Panc1 (cell line): ENCODE measurements at regions not wholly inside any gene's neighbourhood (a gene's known extent, or its start where the extent isn't known, plus 50 kb on each side); places are given as distances from the start of the nearest gene placed in this dataset.

Experiments
- ATAC-seq: fragments of 200-7000 bp; cut with Tn5 transposase; 2 replicates; pipeline ENCODE4 v1.9.1; 2020; ENCODE audit warnings: mild to moderate bottlenecking, moderate library complexity
- BruUV-seq: library from RNA; stranded (reverse); fragments of 400-500 nt; replicated peaks from 2 replicates; lab custom pipeline; 2021; lab: Mats Ljungman, UMichigan
- CTCF ChIA-PET: fragments of 300-600 bp; sonication (Branson Sonifier 250); formaldehyde crosslinking; loops from one replicate; lab custom pipeline; 2022; ENCODE audit warnings: antibody characterized with exemption; lab: Charles Lee
- POLR2A ChIA-PET: fragments of 300-600 bp; sonication (Branson Sonifier 250); formaldehyde crosslinking; loops from one replicate; lab custom pipeline; 2022; ENCODE audit warnings: antibody characterized with exemption; lab: Charles Lee
- DNase-seq: peaks from one replicate; pipeline ENCODE4 v3.0.0-alpha.2; 2010; ENCODE audit warnings: low read depth, low spot score
- H3K27ac ChIP-seq: 2 replicates; pipeline ENCODE4 v1.5.1; 2011; ENCODE audit warnings: mild to moderate bottlenecking, low read length, inconsistent platforms
- H3K27me3 ChIP-seq: fragments of 200-500 bp; sonication (Bioruptor generic); 2 replicates; pipeline ENCODE4 v1.6.0; 2014; ENCODE audit warnings: low read length, inconsistent platforms; ENCODE audit not compliant: control insufficient read depth, insufficient read depth
- H3K36me3 ChIP-seq: fragments of 200-500 bp; sonication (Bioruptor generic); 2 replicates; pipeline ENCODE4 v1.5.1; 2014; ENCODE audit warnings: inconsistent platforms, mild to moderate bottlenecking, low read length, moderate library complexity; ENCODE audit not compliant: control insufficient read depth, insufficient read depth
- H3K4me1 ChIP-seq: 2 replicates; pipeline ENCODE4 v1.5.1; 2011; ENCODE audit warnings: inconsistent platforms, mild to moderate bottlenecking, low read length, moderate library complexity; ENCODE audit not compliant: control insufficient read depth, insufficient read depth
- H3K4me3 ChIP-seq, 2 experiments: 2 replicates each; pipeline ENCODE4 v1.5.1; 2011 to 2012; ENCODE audit warnings: low read depth in 2 of 2, low read length in 2 of 2, mild to moderate bottlenecking in 2 of 2, inconsistent platforms in 1 of 2, moderate library complexity in 1 of 2
- H3K9me3 ChIP-seq: fragments of 200-500 bp; sonication (Bioruptor generic); 2 replicates; pipeline ENCODE4 v1.5.1; 2014; ENCODE audit warnings: low read depth, mild to moderate bottlenecking, inconsistent platforms, low read length, moderate library complexity; ENCODE audit not compliant: control insufficient read depth, insufficient read depth
- CTCF ChIP-seq: fragments of 450-650 bp; IDR thresholded peaks from 2 replicates; pipeline ENCODE4 v1.5.1; 2017; ENCODE audit warnings: mild to moderate bottlenecking
- POLR2AphosphoS5 ChIP-seq: IDR thresholded peaks from 2 replicates; pipeline ENCODE4 v1.6.1; 2012; ENCODE audit warnings: mild to moderate bottlenecking, low read depth, low read length, moderate library complexity
- REST ChIP-seq, 2 experiments: IDR thresholded peaks; 2 replicates each; pipeline ENCODE4 v1.6.1; 2011 to 2012; ENCODE audit warnings: low read depth in 2 of 2, control low read depth in 1 of 2, low read length in 1 of 2, mild to moderate bottlenecking in 1 of 2, moderate library complexity in 1 of 2; ENCODE audit not compliant: insufficient read depth in 1 of 2
- SIN3A ChIP-seq: IDR thresholded peaks from 2 replicates; pipeline ENCODE4 v1.6.1; 2012; ENCODE audit warnings: low read depth, mild to moderate bottlenecking, low read length, moderate library complexity, borderline replicate concordance; ENCODE audit not compliant: insufficient read depth
- TCF7L2 ChIP-seq: IDR thresholded peaks from 2 replicates; pipeline ENCODE4 v1.6.1; 2011; ENCODE audit warnings: mild to moderate bottlenecking, low read depth, low read length, inconsistent platforms
- in situ Hi-C: cut with HindIII; loops from 2 replicates; pipeline ENCODE4 v1.10.0; 2016; ENCODE audit warnings: low sequenced_read_pairs, low pct_unique_long_range_greater_than_20kb
- intact Hi-C: fragments of 100-400 bp; cut with micrococcal nuclease; formaldehyde crosslinking; loops from one replicate; pipeline ENCODE4 v1.10.0; 2022; ENCODE audit not compliant: unreplicated experiment

- Histone ChIP-seq H3K9me3 (no peaks in the 10 kb centered on the region), H3K4me1 (no peaks in the 10 kb centered on the region), H3K4me3 (no peak overlapping the region), H3K27me3 (no peaks in the 10 kb centered on the region), H3K27ac (no peak overlapping the region), H3K36me3 (no peaks in the 10 kb centered on the region)
- CTCF ChIA-PET = no interaction called here
- POLR2A ChIA-PET = no interaction called here
- intact Hi-C loops (no loop called here), in situ Hi-C loops (no loop called here)
- no peak for ATAC-seq
- no TSS peak for BruUV-seq
- no peak for DNase-seq
- TF ChIP-seq CTCF (no peak), TCF7L2 (no peak), SIN3A (no peak), REST (IDR thresholded peaks at IDR 0.05; ENCODE audit: insufficient read depth in 1 of 2, low read depth in 2 of 2, low read length in 1 of 2) (no peak), POLR2AphosphoS5 (no peak)
These were observed 161.3 kb upstream of the BMP4 start for GRCh38 chr14:54117924-54118323.

GRCh38 chr14:54120260-54120659, 163.6 kb upstream of the BMP4 start:
- Histone ChIP-seq H3K36me3 (no peaks in the 10 kb centered on the region), H3K27me3 (no peaks in the 10 kb centered on the region), H3K4me1 (no peaks in the 10 kb centered on the region), H3K9me3 (no peaks in the 10 kb centered on the region), H3K27ac (no peak overlapping the region), H3K4me3 (no peak overlapping the region)
- ATAC-seq = no peak
- TF ChIP-seq SIN3A (no peak), CTCF (no peak), REST (IDR thresholded peaks at IDR 0.05; ENCODE audit: insufficient read depth in 1 of 2, low read depth in 2 of 2, low read length in 1 of 2) (no peak), TCF7L2 (no peak), POLR2AphosphoS5 (no peak)
- no TSS peak for BruUV-seq
- intact Hi-C loops = no loop called here
- no peak for DNase-seq
- in situ Hi-C loops = no loop called here
- ChIA-PET CTCF (no interaction called here), POLR2A (no interaction called here)
